H9 (cell line): ENCODE measurements at regions not wholly inside any gene's neighbourhood (a gene's known extent, or its start where the extent isn't known, plus 50 kb on each side); places are given as distances from the start of the nearest gene placed in this dataset.

Experiments
- DNase-seq: peaks from one replicate; pipeline ENCODE4 v3.0.0-alpha.2; 2017
- H2AFZ ChIP-seq: one replicate; pipeline ENCODE4 v1.6.1; 2013; ENCODE audit warnings: mild to moderate bottlenecking, low read length, control low read depth, moderate library complexity
- H2AK5ac ChIP-seq: 2 replicates; pipeline ENCODE4 v1.6.1; 2013; ENCODE audit warnings: low read length, control low read depth, mixed read lengths; ENCODE audit not compliant: insufficient read length
- H2BK120ac ChIP-seq: one replicate; pipeline ENCODE4 v1.6.1; 2013; ENCODE audit warnings: low read depth, mild to moderate bottlenecking, low read length, control low read depth, inconsistent platforms; ENCODE audit not compliant: poor library complexity, severe bottlenecking
- H2BK12ac ChIP-seq: 2 replicates; pipeline ENCODE4 v1.6.1; 2013; ENCODE audit warnings: low read length, control low read depth, mixed read lengths, low read depth; ENCODE audit not compliant: insufficient read length
- H2BK15ac ChIP-seq: 2 replicates; pipeline ENCODE4 v1.6.1; 2013; ENCODE audit warnings: low read depth, low read length, control low read depth
- H2BK20ac ChIP-seq: one replicate; pipeline ENCODE4 v1.6.1; 2013; ENCODE audit warnings: low read depth, mild to moderate bottlenecking, low read length, control low read depth, inconsistent platforms; ENCODE audit not compliant: poor library complexity, severe bottlenecking
- H2BK5ac ChIP-seq: 2 replicates; pipeline ENCODE4 v1.6.1; 2013; ENCODE audit warnings: low read length, control low read depth, mixed read lengths; ENCODE audit not compliant: insufficient read length
- H3K14ac ChIP-seq: 2 replicates; pipeline ENCODE4 v1.6.1; 2013; ENCODE audit warnings: low read length, control low read depth; ENCODE audit not compliant: insufficient read depth
- H3K18ac ChIP-seq: 2 replicates; pipeline ENCODE4 v1.6.1; 2013; ENCODE audit warnings: low read depth, mild to moderate bottlenecking, mixed read lengths, low read length, control low read depth; ENCODE audit not compliant: insufficient read length
- H3K23ac ChIP-seq: 2 replicates; pipeline ENCODE4 v1.6.1; 2013; ENCODE audit warnings: low read length, control low read depth, mixed read lengths, low read depth; ENCODE audit not compliant: insufficient read length
- H3K23me2 ChIP-seq: 2 replicates; pipeline ENCODE4 v1.6.1; 2013; ENCODE audit warnings: low read depth, mild to moderate bottlenecking, mixed read lengths, low read length, control low read depth; ENCODE audit not compliant: insufficient read length, poor library complexity, severe bottlenecking
- H3K27ac ChIP-seq: 2 replicates; pipeline ENCODE4 v1.5.1; 2013; ENCODE audit warnings: low read length, control low read depth, mixed read lengths, low read depth; ENCODE audit not compliant: insufficient read length
- H3K27me3 ChIP-seq: 2 replicates; pipeline ENCODE4 v1.6.1; 2013; ENCODE audit warnings: low read length, control low read depth, inconsistent platforms; ENCODE audit not compliant: insufficient read depth
- H3K4ac ChIP-seq: 2 replicates; pipeline ENCODE4 v1.6.1; 2013; ENCODE audit warnings: low read depth, mild to moderate bottlenecking, control low read depth, inconsistent platforms, low read length, moderate library complexity
- H3K4me1 ChIP-seq: 2 replicates; pipeline ENCODE4 v1.6.1; 2013; ENCODE audit warnings: low read length, control low read depth, inconsistent platforms; ENCODE audit not compliant: insufficient read depth
- H3K4me2 ChIP-seq: 2 replicates; pipeline ENCODE4 v1.6.1; 2013; ENCODE audit warnings: low read length, control low read depth, mixed read lengths; ENCODE audit not compliant: insufficient read length, insufficient read depth
- H3K56ac ChIP-seq: 2 replicates; pipeline ENCODE4 v1.6.1; 2013; ENCODE audit warnings: low read depth, mild to moderate bottlenecking, mixed read lengths, low read length, control low read depth; ENCODE audit not compliant: insufficient read length
- H3K79me1 ChIP-seq: 2 replicates; pipeline ENCODE4 v1.6.1; 2013; ENCODE audit warnings: low read depth, mild to moderate bottlenecking, moderate library complexity, low read length, control low read depth, inconsistent platforms; ENCODE audit not compliant: insufficient read depth, poor library complexity, severe bottlenecking
- H3K79me2 ChIP-seq: 2 replicates; pipeline ENCODE4 v1.6.1; 2013; ENCODE audit warnings: low read length, control low read depth, inconsistent platforms; ENCODE audit not compliant: insufficient read depth
- H3K9ac ChIP-seq: 2 replicates; pipeline ENCODE4 v1.6.1; 2013; ENCODE audit warnings: low read length, control low read depth, mixed read lengths; ENCODE audit not compliant: insufficient read length; ENCODE audit errors: extremely low read depth
- H3K9me3 ChIP-seq: one replicate; pipeline ENCODE4 v1.6.1; 2013; ENCODE audit warnings: low read depth, low read length, inconsistent platforms; ENCODE audit not compliant: control insufficient read depth
- H3T11ph ChIP-seq: one replicate; pipeline ENCODE4 v1.6.1; 2013; ENCODE audit warnings: mild to moderate bottlenecking, low read length, control low read depth, inconsistent platforms
- H4K20me1 ChIP-seq: one replicate; pipeline ENCODE4 v1.6.1; 2013; ENCODE audit not compliant: control insufficient read depth, insufficient read length, insufficient read depth
- H4K5ac ChIP-seq: 2 replicates; pipeline ENCODE4 v1.6.1; 2013; ENCODE audit warnings: low read depth, mild to moderate bottlenecking, mixed read lengths, low read length, control low read depth; ENCODE audit not compliant: insufficient read length
- H4K8ac ChIP-seq: replicated peaks from 2 replicates; pipeline ENCODE4 v1.6.1; 2013; ENCODE audit warnings: low read length, control low read depth, mixed read lengths, low read depth; ENCODE audit not compliant: insufficient read length
- H4K91ac ChIP-seq: 2 replicates; pipeline ENCODE4 v1.6.1; 2013; ENCODE audit warnings: low read depth, mild to moderate bottlenecking, moderate library complexity, mixed read lengths, low read length, control low read depth; ENCODE audit not compliant: insufficient read length
- H3K27ac Mint-ChIP-seq, 3 experiments: 2 replicates in 2 of 3; 3 replicates in 1 of 3; pipeline ENCODE4 v1.8.0; 2020 to 2021; ENCODE audit warnings: mixed read lengths in 3 of 3, mild to moderate bottlenecking in 1 of 3, moderate library complexity in 1 of 3
- H3K27me3 Mint-ChIP-seq: 2 replicates; pipeline ENCODE4 v1.8.0; 2021; ENCODE audit warnings: low read depth, mild to moderate bottlenecking, moderate library complexity, mixed read lengths
- H3K36me3 Mint-ChIP-seq, 3 experiments: 2 replicates in 2 of 3; 3 replicates in 1 of 3; pipeline ENCODE4 v1.8.0; 2020 to 2021; ENCODE audit warnings: low read depth in 3 of 3, mixed read lengths in 3 of 3; ENCODE audit not compliant: insufficient read depth in 1 of 3
- H3K4me1 Mint-ChIP-seq, 2 experiments: 2 replicates each; pipeline ENCODE4 v1.8.0; 2020; ENCODE audit warnings: mixed read lengths in 2 of 2
- H3K4me3 Mint-ChIP-seq, 2 experiments: 2 replicates in 1 of 2; 3 replicates in 1 of 2; pipeline ENCODE4 v1.8.0; 2020 to 2021; ENCODE audit warnings: mild to moderate bottlenecking in 2 of 2, mixed read lengths in 2 of 2, moderate library complexity in 1 of 2
- H3K9me3 Mint-ChIP-seq, 2 experiments: 2 replicates in 1 of 2; 3 replicates in 1 of 2; pipeline ENCODE4 v1.8.0; 2020; ENCODE audit warnings: mild to moderate bottlenecking in 2 of 2, mixed read lengths in 2 of 2, moderate library complexity in 1 of 2
- CTCF ChIP-seq: fragments of 200-600 bp; sonication (generic); conservative IDR thresholded peaks from 3 replicates; pipeline ENCODE4 v1.8.0; 2021; ENCODE audit warnings: antibody characterized with exemption, mild to moderate bottlenecking
- WGBS: extraction: QIAGEN DNeasy Blood & Tissue Kit; methylation state at CpG from one replicate; pipeline ENCODE4 v1.1.7; 2013; ENCODE audit warnings: missing lambda C conversion rate, low lambda C conversion rate, mixed read lengths; ENCODE audit not compliant: insufficient read length; ENCODE audit errors: extremely low coverage; 5-methylcytosine and 5-hydroxymethylcytosine counted together

- Histone ChIP-seq H4K8ac (no peak overlapping the region), H2AFZ (no peak overlapping the region), H3K14ac (no peak overlapping the region), H4K91ac (no peak overlapping the region), H3K9ac (no peak overlapping the region), H4K5ac (no peak overlapping the region), H3K79me2 (no peaks in the 10 kb centered on the region), H2BK5ac (no peak overlapping the region), H2AK5ac (no peak overlapping the region), H4K20me1 (no peaks in the 10 kb centered on the region), H2BK15ac (no peak overlapping the region), H3K18ac (no peak overlapping the region), H3K23ac (no peak overlapping the region), H3K27me3 (no peaks in the 10 kb centered on the region), H3K23me2 (no peaks in the 10 kb centered on the region), H3K56ac (no peak overlapping the region), H3K27ac (no peak overlapping the region), H3K9me3 (no peaks in the 10 kb centered on the region), H3K4me1 (peaks cover 5% of the 10 kb centered on the region; the same call in 1 of the 2 replicates), H2BK20ac (no peak overlapping the region), H3K79me1 (no peaks in the 10 kb centered on the region), H3K4me2 (no peak overlapping the region), H3K4ac (no peak overlapping the region), H3T11ph (no peak overlapping the region), H2BK120ac (no peak overlapping the region), H2BK12ac (no peak overlapping the region)
- Mint-ChIP-seq H3K4me1 (peaks cover 48 to 50% of the 10 kb centered on the region in 2 experiments), H3K9me3 (no peaks in the 10 kb centered on the region; a peak in 1 of 5 replicates), H3K27me3 (no peaks in the 10 kb centered on the region), H3K36me3 (peaks cover 0 to 2% (median 2%) of the 10 kb centered on the region in 3 experiments; a peak in 2 of 7 replicates), H3K27ac (no peak overlapping the region; a peak in 1 of 7 replicates), H3K4me3 (no peak overlapping the region; a peak in 1 of 5 replicates)
- TF ChIP-seq CTCF, result no peak
- DNase-seq, result no peak
- no CpG with 5 or more reads among the region's 6 CpGs for WGBS
These were observed 294.8 kb upstream of the C2CD4B start for GRCh38 chr15:62459875-62460274.
